ENCODE measurements at regions not wholly inside any gene's neighbourhood (a gene's known extent, or its start where the extent isn't known, plus 50 kb on each side); places are given as distances from the start of the nearest gene placed in this dataset.

DNA sequence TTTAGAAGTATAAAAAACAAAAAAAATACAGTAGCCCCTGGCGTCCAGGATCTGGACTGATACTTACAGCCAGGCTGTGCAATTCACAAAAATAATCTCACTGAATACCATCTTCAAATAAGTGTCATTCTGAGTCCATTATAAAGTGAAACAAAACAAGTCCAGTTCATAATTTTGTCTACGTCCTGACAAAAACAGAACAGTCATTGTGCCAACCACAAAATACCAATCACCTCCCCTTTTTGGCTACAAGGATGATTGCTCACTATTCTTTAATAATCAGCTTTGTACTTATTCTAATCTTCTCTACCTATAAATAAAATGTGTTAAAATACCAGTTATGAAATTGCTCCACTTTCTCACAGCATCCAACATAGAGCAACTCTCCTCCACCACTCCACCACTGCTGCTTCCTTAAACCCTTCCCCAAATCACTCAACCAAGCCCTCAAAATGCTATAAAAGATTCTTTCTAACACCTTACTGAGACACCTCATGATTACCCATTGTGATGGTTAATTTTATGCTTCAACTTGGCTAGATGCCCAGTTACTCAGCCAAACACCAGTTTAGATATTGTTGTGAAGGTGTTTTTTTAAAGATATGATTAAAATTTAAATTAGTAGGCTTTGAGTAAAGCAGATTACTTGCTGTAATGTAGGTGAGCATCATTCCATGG, 479.8 kb upstream of the SEMA3A start:
- TF ChIP-seq FOXK2 (IDR thresholded peaks at IDR 0.05) = no peak
- TF ChIP-seq HDGF (IDR thresholded peaks at IDR 0.05; ENCODE audit: borderline replicate concordance) = no peak
- no peak for TF ChIP-seq TARDBP (IDR thresholded peaks at IDR 0.05)
- no peak for TF ChIP-seq BHLHE40 (IDR thresholded peaks at IDR 0.05; ENCODE audit: borderline replicate concordance)
- no peak for TF ChIP-seq FOXA1 (IDR thresholded peaks at IDR 0.05)
- TF ChIP-seq SP1 (IDR thresholded peaks at IDR 0.05) = no peak
- no peak for TF ChIP-seq CTBP1 (IDR thresholded peaks at IDR 0.05; ENCODE audit: borderline replicate concordance)
- TF ChIP-seq ARNT (IDR thresholded peaks at IDR 0.05) = no peak
- TF ChIP-seq, protein P1, sequence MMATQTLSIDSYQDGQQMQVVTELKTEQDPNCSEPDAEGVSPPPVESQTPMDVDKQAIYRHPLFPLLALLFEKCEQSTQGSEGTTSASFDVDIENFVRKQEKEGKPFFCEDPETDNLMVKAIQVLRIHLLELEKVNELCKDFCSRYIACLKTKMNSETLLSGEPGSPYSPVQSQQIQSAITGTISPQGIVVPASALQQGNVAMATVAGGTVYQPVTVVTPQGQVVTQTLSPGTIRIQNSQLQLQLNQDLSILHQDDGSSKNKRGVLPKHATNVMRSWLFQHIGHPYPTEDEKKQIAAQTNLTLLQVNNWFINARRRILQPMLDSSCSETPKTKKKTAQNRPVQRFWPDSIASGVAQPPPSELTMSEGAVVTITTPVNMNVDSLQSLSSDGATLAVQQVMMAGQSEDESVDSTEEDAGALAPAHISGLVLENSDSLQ (IDR thresholded peaks at IDR 0.05) = no peak

Data from HEK293T (cell line).